HG02884 (cell line): ENCODE measurements at regions not wholly inside any gene's neighbourhood (a gene's known extent, or its start where the extent isn't known, plus 50 kb on each side); places are given as distances from the start of the nearest gene placed in this dataset.
"Not testable (repeated sequence)": the region's sequence is repeated elsewhere in the genome, so short reads cannot be mapped to it uniquely, and the experiment has no call there.

Experiments
- ATAC-seq: cut with Tn5 transposase; IDR thresholded peaks from one replicate; pipeline ENCODE4 v1.9.1; 2021; ENCODE audit warnings: mild to moderate bottlenecking, moderate library complexity; ENCODE audit not compliant: unreplicated experiment

GRCh38 chr5:142411656-142412425 lies 87.0 kb upstream of the SPRY4 start:
- no peak for ATAC-seq

GRCh38 chr5:142411103-142411502 lies 86.3 kb upstream of the SPRY4 start:
- no peak for ATAC-seq

GRCh38 chr5:142408981-142409481 lies 84.2 kb upstream of the SPRY4 start:
- no peak for ATAC-seq

- ATAC-seq: no peak
Observed at GRCh38 chr5:142408536-142408935, 83.7 kb upstream of the SPRY4 start.

GRCh38 chr5:142405814-142406395 lies 81.1 kb upstream of the SPRY4 start:
- ATAC-seq: no peak

- no peak for ATAC-seq
Observed at GRCh38 chr5:142405023-142405422, 80.2 kb upstream of the SPRY4 start.

- no peak for ATAC-seq
Observed at GRCh38 chr5:142404046-142404477, 79.2 kb upstream of the SPRY4 start.

- no peak for ATAC-seq
Observed at GRCh38 chr5:142403583-142403982, 78.8 kb upstream of the SPRY4 start.

- ATAC-seq: no peak
Observed at GRCh38 chr5:142402752-142403318, 78.0 kb upstream of the SPRY4 start.

- ATAC-seq: no peak
Observed at GRCh38 chr5:142400415-142400814, 75.6 kb upstream of the SPRY4 start.

- no peak for ATAC-seq
Observed at GRCh38 chr5:142399891-142400290, 75.1 kb upstream of the SPRY4 start.

- no peak for ATAC-seq
Observed at GRCh38 chr5:142398730-142399055, 73.9 kb upstream of the SPRY4 start.

GRCh38 chr5:142398011-142398729 lies 73.3 kb upstream of the SPRY4 start:
- not testable (repeated sequence) for ATAC-seq

- no peak for ATAC-seq
Observed at GRCh38 chr5:142397178-142397577, 72.4 kb upstream of the SPRY4 start.

- ATAC-seq: no peak
Observed at GRCh38 chr5:142396436-142397038, 71.7 kb upstream of the SPRY4 start.

GRCh38 chr5:142395334-142395733 lies 70.5 kb upstream of the SPRY4 start:
- no peak for ATAC-seq

GRCh38 chr5:142391058-142391845 lies 66.4 kb upstream of the SPRY4 start:
- ATAC-seq: no peak

GRCh38 chr5:142390334-142390733 lies 65.5 kb upstream of the SPRY4 start:
- no peak for ATAC-seq

GRCh38 chr5:142388696-142389095 lies 63.9 kb upstream of the SPRY4 start:
- ATAC-seq: no peak

GRCh38 chr5:142387024-142387682 lies 62.3 kb upstream of the SPRY4 start:
- no peak for ATAC-seq
